Bronchial epithelial cell (primary cell): ENCODE measurements at regions not wholly inside any gene's neighbourhood (a gene's known extent, or its start where the extent isn't known, plus 50 kb on each side); places are given as distances from the start of the nearest gene placed in this dataset.

Source experiments
- DNase-seq: peaks from one replicate; pipeline ENCODE4 v3.0.0-alpha.2; 2010; ENCODE audit warnings: low read depth
- FAIRE-seq: peaks from 2 replicates; lab custom pipeline; 2011; peaks lifted over from hg19 to GRCh38; lab: Jason Lieb, UNC
- H3K27me3 ChIP-seq: 2 replicates; pipeline ENCODE4 v1.5.1; 2011; ENCODE audit warnings: low read length; ENCODE audit not compliant: control insufficient read depth, insufficient read depth
- H3K36me3 ChIP-seq: 2 replicates; pipeline ENCODE4 v1.5.1; 2011; ENCODE audit warnings: low read length; ENCODE audit not compliant: control insufficient read depth, insufficient read depth
- H3K4me3 ChIP-seq: 2 replicates; pipeline ENCODE4 v1.5.1; 2011; ENCODE audit warnings: mild to moderate bottlenecking, low read depth, low read length, control low read depth
- TF ChIP-seq, protein P1 (sequence below): IDR thresholded peaks from 2 replicates; pipeline ENCODE4 v1.5.1; 2011; ENCODE audit warnings: mild to moderate bottlenecking, moderate library complexity, low read length, control low read depth, inconsistent platforms; ENCODE audit not compliant: insufficient read depth, severe bottlenecking

DNA sequence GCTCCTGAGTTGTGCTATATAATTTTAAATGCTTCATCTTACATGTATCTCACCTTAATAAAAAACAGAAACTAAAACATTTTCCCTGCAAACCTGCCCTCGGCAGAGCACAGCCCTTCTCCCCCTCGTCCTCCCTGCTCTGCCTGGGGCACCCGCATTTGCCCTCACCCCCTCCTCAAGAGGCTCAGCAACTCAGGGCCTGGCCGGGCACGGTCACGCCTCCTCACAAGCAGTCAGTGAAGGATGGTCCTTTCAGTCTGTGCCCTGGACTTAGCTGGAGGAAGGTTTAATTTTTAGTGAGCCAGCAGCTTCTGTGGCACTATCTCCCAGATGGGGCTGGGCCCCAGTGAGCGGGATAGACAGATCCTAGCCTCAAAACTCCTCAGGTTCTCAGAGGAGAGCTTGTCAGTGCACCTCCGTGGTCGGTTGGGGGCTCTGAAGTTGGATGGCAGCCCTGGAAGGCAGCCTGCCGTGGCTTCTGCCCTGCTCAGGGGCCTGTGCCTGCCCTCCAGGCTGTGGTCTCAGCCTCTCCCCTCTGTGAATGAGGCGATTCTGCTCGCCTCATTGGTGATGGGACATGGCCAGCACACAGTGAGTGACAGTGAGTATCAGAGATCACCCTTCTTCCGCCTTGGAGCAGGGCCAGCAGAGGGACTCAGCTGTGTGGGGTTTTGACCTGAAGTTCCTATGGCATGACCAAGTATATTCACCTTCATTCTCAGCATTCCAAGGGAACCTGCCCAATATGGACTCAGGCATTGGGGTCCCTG lies 56.3 kb upstream of the AFF3 start:
- no peaks in the 10 kb centered on the region for H3K27me3 ChIP-seq
- H3K4me3 ChIP-seq, result no peak overlapping the region
- FAIRE-seq, result no peak
- H3K36me3 ChIP-seq, result no peaks in the 10 kb centered on the region
- DNase-seq, result no peak
- TF ChIP-seq, protein P1, sequence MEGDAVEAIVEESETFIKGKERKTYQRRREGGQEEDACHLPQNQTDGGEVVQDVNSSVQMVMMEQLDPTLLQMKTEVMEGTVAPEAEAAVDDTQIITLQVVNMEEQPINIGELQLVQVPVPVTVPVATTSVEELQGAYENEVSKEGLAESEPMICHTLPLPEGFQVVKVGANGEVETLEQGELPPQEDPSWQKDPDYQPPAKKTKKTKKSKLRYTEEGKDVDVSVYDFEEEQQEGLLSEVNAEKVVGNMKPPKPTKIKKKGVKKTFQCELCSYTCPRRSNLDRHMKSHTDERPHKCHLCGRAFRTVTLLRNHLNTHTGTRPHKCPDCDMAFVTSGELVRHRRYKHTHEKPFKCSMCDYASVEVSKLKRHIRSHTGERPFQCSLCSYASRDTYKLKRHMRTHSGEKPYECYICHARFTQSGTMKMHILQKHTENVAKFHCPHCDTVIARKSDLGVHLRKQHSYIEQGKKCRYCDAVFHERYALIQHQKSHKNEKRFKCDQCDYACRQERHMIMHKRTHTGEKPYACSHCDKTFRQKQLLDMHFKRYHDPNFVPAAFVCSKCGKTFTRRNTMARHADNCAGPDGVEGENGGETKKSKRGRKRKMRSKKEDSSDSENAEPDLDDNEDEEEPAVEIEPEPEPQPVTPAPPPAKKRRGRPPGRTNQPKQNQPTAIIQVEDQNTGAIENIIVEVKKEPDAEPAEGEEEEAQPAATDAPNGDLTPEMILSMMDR, result no peak

DNA sequence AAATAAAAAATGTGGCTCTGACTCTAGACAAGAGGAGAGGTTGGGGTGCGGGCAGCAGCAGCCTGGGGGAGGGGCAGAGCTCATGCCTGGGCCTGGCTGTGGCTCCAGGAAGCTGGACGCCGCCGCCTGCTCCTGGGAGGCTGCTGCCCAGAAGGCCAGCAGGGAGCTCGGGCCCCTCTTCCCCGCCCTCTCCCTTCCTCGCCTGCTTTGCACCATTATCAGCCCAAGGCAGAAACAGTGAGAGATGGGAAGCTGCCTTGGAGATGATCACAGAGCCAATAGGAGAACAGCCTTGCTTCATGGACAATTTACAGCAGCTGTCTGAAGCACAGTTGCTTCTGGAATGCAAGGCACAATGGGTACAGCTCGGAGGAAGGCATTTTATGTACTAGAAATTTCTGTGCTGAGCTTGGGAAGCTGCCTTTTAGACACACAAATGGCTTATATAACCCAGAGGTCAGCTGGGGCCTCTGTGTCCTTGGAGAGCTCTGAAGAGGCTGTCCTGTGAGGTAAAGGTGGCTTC lies 55.3 kb upstream of the AFF3 start:
- Histone ChIP-seq H3K27me3 (no peaks in the 10 kb centered on the region), H3K36me3 (no peaks in the 10 kb centered on the region), H3K4me3 (no peak overlapping the region)
- DNase-seq, result no peak
- FAIRE-seq, result no peak
- TF ChIP-seq, protein P1, result no peak

DNA sequence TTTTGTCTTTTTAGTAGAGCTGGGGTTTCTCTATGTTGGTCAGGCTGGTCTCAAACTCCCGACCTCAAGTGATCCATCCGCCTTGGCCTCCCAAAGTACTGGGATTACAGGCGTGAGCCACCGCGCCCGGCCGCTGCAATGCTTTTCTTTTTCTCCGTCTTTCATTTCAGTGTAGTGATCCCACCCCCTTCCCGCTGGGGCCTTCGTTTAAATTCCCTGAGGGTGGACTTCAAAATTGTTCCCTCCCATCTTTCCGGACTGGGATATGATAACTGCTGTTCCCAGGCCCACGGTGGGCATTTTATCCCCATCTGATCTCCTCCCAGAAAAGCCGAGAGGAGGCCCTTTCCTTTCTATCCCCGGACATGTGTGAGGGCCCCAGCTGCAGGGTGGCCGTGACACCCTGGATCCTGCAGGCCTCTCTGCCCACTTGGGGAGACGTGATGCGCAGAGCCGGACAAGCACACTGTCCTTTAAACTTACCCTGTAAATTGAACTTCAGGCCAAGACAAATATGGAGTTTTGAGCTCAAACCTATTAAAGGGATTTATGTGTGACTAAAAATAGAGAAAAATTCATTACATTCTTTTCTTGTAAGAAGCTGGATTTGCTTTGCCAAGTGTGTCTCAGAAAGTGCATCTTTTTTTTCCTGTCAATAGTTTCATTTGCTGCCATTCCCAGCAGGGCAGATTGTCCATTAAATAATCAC lies 54.5 kb upstream of the AFF3 start:
- DNase-seq (no peak), FAIRE-seq (no peak)
- TF ChIP-seq, protein P1, result no peak
- H3K4me3 ChIP-seq, result no peak overlapping the region
- H3K36me3 ChIP-seq, result no peaks in the 10 kb centered on the region
- no peaks in the 10 kb centered on the region for H3K27me3 ChIP-seq

DNA sequence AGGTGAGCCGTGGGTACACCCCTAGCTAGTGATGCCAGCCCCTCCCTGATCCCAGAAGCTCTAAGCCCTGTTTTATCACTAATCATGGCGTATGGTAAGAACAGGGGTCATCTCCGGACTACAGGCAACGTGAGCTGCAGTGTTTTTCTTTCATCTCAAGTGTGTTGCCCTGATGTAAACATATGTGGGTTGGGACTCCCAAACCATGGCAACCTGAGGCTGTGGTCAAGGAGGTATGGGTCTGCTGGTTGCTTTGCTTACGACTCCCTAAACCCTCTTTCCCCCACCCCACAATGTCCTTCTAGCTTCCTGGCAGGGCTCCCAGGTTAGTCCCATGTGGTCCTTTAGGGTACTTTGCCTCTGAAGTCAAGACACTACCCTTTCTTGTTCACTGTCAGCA lies 53.6 kb upstream of the AFF3 start:
- no peak for DNase-seq
- no peak for FAIRE-seq
- TF ChIP-seq, protein P1, result no peak
- Histone ChIP-seq H3K36me3 (no peaks in the 10 kb centered on the region), H3K4me3 (no peak overlapping the region), H3K27me3 (no peaks in the 10 kb centered on the region)

DNA sequence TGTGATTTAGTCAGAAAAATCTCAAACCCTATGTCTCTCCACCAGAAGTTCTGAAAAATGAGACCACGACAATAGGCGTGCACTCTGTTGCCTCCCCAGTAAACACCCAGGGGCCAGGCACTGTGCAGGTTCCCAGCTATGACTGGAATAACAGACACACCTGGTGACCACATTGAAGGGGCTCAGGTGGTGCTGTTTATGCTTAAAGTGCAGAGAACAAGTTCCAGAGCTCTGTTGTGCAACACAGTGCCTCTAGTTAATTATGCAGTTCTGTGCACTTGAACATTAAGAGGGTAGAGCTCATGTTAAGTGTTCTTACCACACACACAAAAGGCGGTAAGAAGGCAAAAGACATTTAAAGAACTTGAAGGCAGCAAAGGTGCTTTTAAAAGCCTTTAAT lies 52.6 kb upstream of the AFF3 start:
- FAIRE-seq, result no peak
- H3K4me3 ChIP-seq, result no peak overlapping the region
- no peak for DNase-seq
- no peaks in the 10 kb centered on the region for H3K36me3 ChIP-seq
- no peaks in the 10 kb centered on the region for H3K27me3 ChIP-seq
- TF ChIP-seq, protein P1, result no peak
